H7 (cell line): ENCODE measurements at regions not wholly inside any gene's neighbourhood (a gene's known extent, or its start where the extent isn't known, plus 50 kb on each side); places are given as distances from the start of the nearest gene placed in this dataset.

Experiments
- DNase-seq: peaks from one replicate; pipeline ENCODE4 v3.0.0; 2012
- H3K27me3 ChIP-seq: 2 replicates; pipeline ENCODE4 v1.6.0; 2011; ENCODE audit warnings: mild to moderate bottlenecking, low read length; ENCODE audit not compliant: control insufficient read depth, insufficient read depth
- H3K36me3 ChIP-seq: replicated peaks from 2 replicates; pipeline ENCODE4 v1.5.1; 2011; ENCODE audit warnings: low read length; ENCODE audit not compliant: control insufficient read depth, insufficient read depth
- H3K4me3 ChIP-seq: 2 replicates; pipeline ENCODE4 v1.5.1; 2011; ENCODE audit warnings: low read depth, mild to moderate bottlenecking, control low read depth, low read length, moderate library complexity; ENCODE audit not compliant: insufficient read depth

- Histone ChIP-seq H3K36me3 (no peaks in the 10 kb centered on the region; the same call in 1 of the 2 replicates), H3K4me3 (no peak overlapping the region), H3K27me3 (no peaks in the 10 kb centered on the region)
- DNase-seq = no peak
Observed at GRCh38 chr11:131311776-131312514, 58.5 kb upstream of the NTM start.
